Erythroblast (primary cell): ENCODE measurements at regions not wholly inside any gene's neighbourhood (a gene's known extent, or its start where the extent isn't known, plus 50 kb on each side); places are given as distances from the start of the nearest gene placed in this dataset.

Experiments
- GATA1 ChIP-seq: IDR thresholded peaks from 2 replicates; pipeline ENCODE4 v1.6.1; 2011; ENCODE audit warnings: low read depth, mild to moderate bottlenecking, control low read depth, low read length, moderate library complexity
- POLR2A ChIP-seq: IDR thresholded peaks from 2 replicates; pipeline ENCODE4 v1.6.1; 2011; ENCODE audit warnings: mild to moderate bottlenecking, low read length

GRCh38 chr16:5604770-5605169, 507.2 kb upstream of the EEF2KMT start:
- no peak for TF ChIP-seq POLR2A
- TF ChIP-seq GATA1: no peak
